ENCODE measurements at regions not wholly inside any gene's neighbourhood (a gene's known extent, or its start where the extent isn't known, plus 50 kb on each side); places are given as distances from the start of the nearest gene placed in this dataset.

DNA sequence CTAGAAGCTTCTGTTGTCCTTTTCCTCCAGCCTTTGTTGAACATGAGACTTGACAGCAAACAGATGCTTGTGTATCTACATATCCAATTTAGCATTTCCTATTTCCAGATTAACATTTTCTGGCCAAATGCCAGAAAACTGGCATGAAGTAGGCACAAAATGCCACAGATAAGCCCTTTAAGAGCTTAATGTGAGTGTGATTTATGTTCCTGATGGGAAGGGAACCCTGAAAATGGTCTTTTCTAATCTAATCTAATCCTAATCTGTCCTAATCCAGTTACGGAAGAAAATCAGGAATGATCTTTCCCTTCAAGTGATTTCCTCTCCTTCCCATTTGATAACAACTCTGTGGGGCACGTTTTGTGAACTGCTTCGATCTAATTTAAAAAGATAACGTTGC is 133.0 kb upstream of the C1QTNF7 start:
- TF ChIP-seq TAF1 (IDR thresholded peaks at IDR 0.05; ENCODE audit: borderline replicate concordance, low read depth, low read length) (no peak), POLR2AphosphoS5 (IDR thresholded peaks at IDR 0.05; ENCODE audit: low read depth, low read length) (no peak)

All from GM12892 (cell line).